ENCODE measurements at regions not wholly inside any gene's neighbourhood (a gene's known extent, or its start where the extent isn't known, plus 50 kb on each side); places are given as distances from the start of the nearest gene placed in this dataset.

- Mint-ChIP-seq H3K9me3 (peaks cover 0 to 10% (median 5%) of the 10 kb centered on the region in 7 donors), H3K27ac (no peak overlapping the region), H3K27me3 (no peaks in the 10 kb centered on the region), H3K36me3 (no peaks in the 10 kb centered on the region), H3K4me3 (no peak overlapping the region), H3K4me1 (no peaks in the 10 kb centered on the region)
- Histone ChIP-seq H3K4me3 (ENCODE audit: low read depth, low read length) (no peak overlapping the region), H3K36me3 (ENCODE audit: control insufficient read depth, insufficient read depth, low read length) (no peaks in the 10 kb centered on the region), H3K27ac (ENCODE audit: insufficient read depth, low read length, poor library complexity, severe bottlenecking) (no peak overlapping the region), H3K9me3 (ENCODE audit: control insufficient read depth in 2 of 2, low read length in 2 of 2) (no peaks in the 10 kb centered on the region), H3K27me3 (ENCODE audit: control insufficient read depth, insufficient read depth, low read length) (no peaks in the 10 kb centered on the region), H3K4me1 (ENCODE audit: control insufficient read depth, insufficient read depth, low read length, poor library complexity, severe bottlenecking) (no peaks in the 10 kb centered on the region)
- ATAC-seq (ENCODE audit: low read depth in 2 of 2) (no peak), DNase-seq (no peak)
Observed at GRCh38 chr18:78580835-78581339, 398.7 kb upstream of the SALL3 start.

GRCh38 chr18:78582181-78582709 lies 397.4 kb upstream of the SALL3 start:
- H3K9me3 ChIP-seq (ENCODE audit: control insufficient read depth in 2 of 2, low read length in 2 of 2) = no peaks in the 10 kb centered on the region
- H3K4me3 ChIP-seq (ENCODE audit: low read depth, low read length) = no peak overlapping the region
- no peaks in the 10 kb centered on the region for H3K36me3 ChIP-seq (ENCODE audit: control insufficient read depth, insufficient read depth, low read length)
- no peaks in the 10 kb centered on the region for H3K4me1 ChIP-seq (ENCODE audit: control insufficient read depth, insufficient read depth, low read length, poor library complexity, severe bottlenecking)
- DNase-seq (no peak), ATAC-seq (ENCODE audit: low read depth in 2 of 2) (no peak)
- no peaks in the 10 kb centered on the region for H3K4me1 Mint-ChIP-seq
- no peak overlapping the region for H3K4me3 Mint-ChIP-seq
- H3K27ac ChIP-seq (ENCODE audit: insufficient read depth, low read length, poor library complexity, severe bottlenecking) = no peak overlapping the region
- H3K27me3 Mint-ChIP-seq = no peaks in the 10 kb centered on the region
- H3K27me3 ChIP-seq (ENCODE audit: control insufficient read depth, insufficient read depth, low read length) = no peaks in the 10 kb centered on the region
- peaks cover 0 to 10% (median 3%) of the 10 kb centered on the region in 7 donors for H3K9me3 Mint-ChIP-seq
- H3K27ac Mint-ChIP-seq = peak overlapping the region in 1 of 3 donors; percentile 83
- no peaks in the 10 kb centered on the region for H3K36me3 Mint-ChIP-seq

GRCh38 chr18:78582898-78583738 lies 396.5 kb upstream of the SALL3 start:
- ATAC-seq (ENCODE audit: low read depth in 2 of 2) (no peak), DNase-seq (no peak)
- Histone ChIP-seq H3K4me3 (ENCODE audit: low read depth, low read length) (no peak overlapping the region), H3K27ac (ENCODE audit: insufficient read depth, low read length, poor library complexity, severe bottlenecking) (no peak overlapping the region), H3K27me3 (ENCODE audit: control insufficient read depth, insufficient read depth, low read length) (no peaks in the 10 kb centered on the region), H3K4me1 (ENCODE audit: control insufficient read depth, insufficient read depth, low read length, poor library complexity, severe bottlenecking) (no peaks in the 10 kb centered on the region), H3K9me3 (ENCODE audit: control insufficient read depth in 2 of 2, low read length in 2 of 2) (no peaks in the 10 kb centered on the region), H3K36me3 (ENCODE audit: control insufficient read depth, insufficient read depth, low read length) (no peaks in the 10 kb centered on the region)
- Mint-ChIP-seq H3K36me3 (no peaks in the 10 kb centered on the region), H3K4me1 (no peaks in the 10 kb centered on the region), H3K4me3 (no peak overlapping the region), H3K27ac (no peak overlapping the region), H3K9me3 (peaks cover 0 to 9% (median 5%) of the 10 kb centered on the region in 7 donors), H3K27me3 (no peaks in the 10 kb centered on the region)

GRCh38 chr18:78583739-78584458 lies 395.7 kb upstream of the SALL3 start:
- no peaks in the 10 kb centered on the region for H3K36me3 Mint-ChIP-seq
- Histone ChIP-seq H3K4me1 (ENCODE audit: control insufficient read depth, insufficient read depth, low read length, poor library complexity, severe bottlenecking) (no peaks in the 10 kb centered on the region), H3K36me3 (ENCODE audit: control insufficient read depth, insufficient read depth, low read length) (no peaks in the 10 kb centered on the region), H3K27me3 (ENCODE audit: control insufficient read depth, insufficient read depth, low read length) (no peaks in the 10 kb centered on the region), H3K9me3 (ENCODE audit: control insufficient read depth in 2 of 2, low read length in 2 of 2) (no peaks in the 10 kb centered on the region), H3K4me3 (ENCODE audit: low read depth, low read length) (no peak overlapping the region), H3K27ac (ENCODE audit: insufficient read depth, low read length, poor library complexity, severe bottlenecking) (no peak overlapping the region)
- H3K4me3 Mint-ChIP-seq = no peak overlapping the region
- no peak for ATAC-seq (ENCODE audit: low read depth in 2 of 2)
- no peaks in the 10 kb centered on the region for H3K27me3 Mint-ChIP-seq
- peaks cover 0 to 5% (median 0%) of the 10 kb centered on the region in 7 donors for H3K9me3 Mint-ChIP-seq
- H3K27ac Mint-ChIP-seq = no peak overlapping the region
- H3K4me1 Mint-ChIP-seq = no peaks in the 10 kb centered on the region
- no peak for DNase-seq

GRCh38 chr18:78584459-78585022 lies 395.1 kb upstream of the SALL3 start:
- no peaks in the 10 kb centered on the region for H3K27me3 ChIP-seq (ENCODE audit: control insufficient read depth, insufficient read depth, low read length)
- peaks cover 0 to 5% (median 0%) of the 10 kb centered on the region in 7 donors for H3K9me3 Mint-ChIP-seq
- H3K36me3 ChIP-seq (ENCODE audit: control insufficient read depth, insufficient read depth, low read length) = no peaks in the 10 kb centered on the region
- no peaks in the 10 kb centered on the region for H3K36me3 Mint-ChIP-seq
- no peak overlapping the region for H3K4me3 ChIP-seq (ENCODE audit: low read depth, low read length)
- H3K27ac Mint-ChIP-seq = no peak overlapping the region
- H3K27me3 Mint-ChIP-seq = no peaks in the 10 kb centered on the region
- H3K27ac ChIP-seq (ENCODE audit: insufficient read depth, low read length, poor library complexity, severe bottlenecking) = no peak overlapping the region
- H3K9me3 ChIP-seq (ENCODE audit: control insufficient read depth in 2 of 2, low read length in 2 of 2) = no peaks in the 10 kb centered on the region
- H3K4me1 ChIP-seq (ENCODE audit: control insufficient read depth, insufficient read depth, low read length, poor library complexity, severe bottlenecking) = no peaks in the 10 kb centered on the region
- no peak overlapping the region for H3K4me3 Mint-ChIP-seq
- no peaks in the 10 kb centered on the region for H3K4me1 Mint-ChIP-seq
- DNase-seq (no peak), ATAC-seq (ENCODE audit: low read depth in 2 of 2) (no peak)

- Histone ChIP-seq H3K4me3 (ENCODE audit: low read depth, low read length) (no peak overlapping the region), H3K36me3 (ENCODE audit: control insufficient read depth, insufficient read depth, low read length) (no peaks in the 10 kb centered on the region), H3K9me3 (ENCODE audit: control insufficient read depth in 2 of 2, low read length in 2 of 2) (no peaks in the 10 kb centered on the region), H3K27me3 (ENCODE audit: control insufficient read depth, insufficient read depth, low read length) (no peaks in the 10 kb centered on the region), H3K27ac (ENCODE audit: insufficient read depth, low read length, poor library complexity, severe bottlenecking) (no peak overlapping the region), H3K4me1 (ENCODE audit: control insufficient read depth, insufficient read depth, low read length, poor library complexity, severe bottlenecking) (no peaks in the 10 kb centered on the region)
- H3K27ac Mint-ChIP-seq = no peak overlapping the region
- no peaks in the 10 kb centered on the region for H3K4me1 Mint-ChIP-seq
- no peaks in the 10 kb centered on the region for H3K36me3 Mint-ChIP-seq
- H3K9me3 Mint-ChIP-seq = peaks cover 0 to 2% (median 0%) of the 10 kb centered on the region in 7 donors
- DNase-seq (no peak), ATAC-seq (ENCODE audit: low read depth in 2 of 2) (no peak)
- no peaks in the 10 kb centered on the region for H3K27me3 Mint-ChIP-seq
- H3K4me3 Mint-ChIP-seq = no peak overlapping the region
Observed at GRCh38 chr18:78586586-78586985, 393.0 kb upstream of the SALL3 start.

- H3K4me1 ChIP-seq (ENCODE audit: control insufficient read depth, insufficient read depth, low read length, poor library complexity, severe bottlenecking) = no peaks in the 10 kb centered on the region
- no peaks in the 10 kb centered on the region for H3K36me3 ChIP-seq (ENCODE audit: control insufficient read depth, insufficient read depth, low read length)
- no peak overlapping the region for H3K4me3 ChIP-seq (ENCODE audit: low read depth, low read length)
- H3K4me1 Mint-ChIP-seq = no peaks in the 10 kb centered on the region
- no peak overlapping the region for H3K27ac Mint-ChIP-seq
- no peak overlapping the region for H3K4me3 Mint-ChIP-seq
- no peaks in the 10 kb centered on the region for H3K27me3 ChIP-seq (ENCODE audit: control insufficient read depth, insufficient read depth, low read length)
- H3K27me3 Mint-ChIP-seq = no peaks in the 10 kb centered on the region
- H3K27ac ChIP-seq (ENCODE audit: insufficient read depth, low read length, poor library complexity, severe bottlenecking) = no peak overlapping the region
- no peaks in the 10 kb centered on the region for H3K9me3 ChIP-seq (ENCODE audit: control insufficient read depth in 2 of 2, low read length in 2 of 2)
- no peak for ATAC-seq (ENCODE audit: low read depth in 2 of 2)
- H3K36me3 Mint-ChIP-seq = no peaks in the 10 kb centered on the region
- no peak for DNase-seq
- H3K9me3 Mint-ChIP-seq = peaks cover 0 to 3% (median 2%) of the 10 kb centered on the region in 7 donors
Observed at GRCh38 chr18:78587096-78587495, 392.5 kb upstream of the SALL3 start.
